ENCODE measurements at regions not wholly inside any gene's neighbourhood (a gene's known extent, or its start where the extent isn't known, plus 50 kb on each side); places are given as distances from the start of the nearest gene placed in this dataset.
A peak's percentile ranks its signal among the peaks of the same experiment; 100 is the strongest.

DNA sequence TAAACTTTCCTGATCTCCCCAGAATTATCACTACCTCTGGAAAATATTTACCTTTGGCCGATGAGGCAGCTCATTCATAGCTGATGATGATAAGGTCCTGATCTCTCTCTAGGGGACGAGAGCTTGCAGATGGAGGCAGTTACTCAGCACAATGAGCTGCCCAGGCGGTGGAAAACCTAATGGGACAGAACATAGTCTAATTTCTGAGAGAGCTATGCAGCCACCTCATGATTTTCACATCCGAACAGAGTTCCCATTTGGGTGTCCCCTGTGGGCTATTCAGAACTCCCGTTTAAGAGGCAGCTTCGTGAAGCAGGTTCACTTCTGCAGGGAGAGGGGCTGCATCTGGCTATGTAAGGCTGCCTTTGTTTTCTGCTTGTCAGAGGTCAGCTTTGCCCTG, 724.6 kb upstream of the TMEM132C start:
- no peaks in the 10 kb centered on the region for H3K36me3 Mint-ChIP-seq (ENCODE audit: low read depth)
- ATAC-seq (no peak), DNase-seq (no peak)
- no peak overlapping the region for H3K27ac Mint-ChIP-seq
- H3K4me1 Mint-ChIP-seq = no peaks in the 10 kb centered on the region
- H3K9me3 Mint-ChIP-seq = no peaks in the 10 kb centered on the region
- no peaks in the 10 kb centered on the region for H3K27me3 Mint-ChIP-seq
- H3K4me3 Mint-ChIP-seq = no peak overlapping the region

DNA sequence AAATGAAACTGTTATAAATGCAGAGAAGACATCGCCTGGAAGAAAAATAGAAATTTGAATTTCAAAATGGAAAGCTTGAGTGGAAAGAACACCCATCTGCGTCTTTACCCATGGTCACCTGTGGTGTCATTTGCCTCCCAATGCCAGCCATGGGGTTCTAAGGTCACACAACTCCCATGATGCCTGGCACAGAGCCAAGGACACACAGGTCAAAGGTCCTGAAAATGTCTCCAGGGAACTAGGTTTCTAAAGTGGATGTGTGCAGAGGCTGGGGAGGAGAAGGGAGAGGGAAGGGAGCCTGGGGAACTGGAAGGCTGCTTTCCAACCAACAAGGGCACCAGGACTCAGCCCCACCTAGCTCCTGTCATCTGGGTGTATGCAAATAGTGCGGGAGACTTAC, 724.0 kb upstream of the TMEM132C start:
- H3K4me3 Mint-ChIP-seq = no peak overlapping the region
- ATAC-seq = no peak

DNA sequence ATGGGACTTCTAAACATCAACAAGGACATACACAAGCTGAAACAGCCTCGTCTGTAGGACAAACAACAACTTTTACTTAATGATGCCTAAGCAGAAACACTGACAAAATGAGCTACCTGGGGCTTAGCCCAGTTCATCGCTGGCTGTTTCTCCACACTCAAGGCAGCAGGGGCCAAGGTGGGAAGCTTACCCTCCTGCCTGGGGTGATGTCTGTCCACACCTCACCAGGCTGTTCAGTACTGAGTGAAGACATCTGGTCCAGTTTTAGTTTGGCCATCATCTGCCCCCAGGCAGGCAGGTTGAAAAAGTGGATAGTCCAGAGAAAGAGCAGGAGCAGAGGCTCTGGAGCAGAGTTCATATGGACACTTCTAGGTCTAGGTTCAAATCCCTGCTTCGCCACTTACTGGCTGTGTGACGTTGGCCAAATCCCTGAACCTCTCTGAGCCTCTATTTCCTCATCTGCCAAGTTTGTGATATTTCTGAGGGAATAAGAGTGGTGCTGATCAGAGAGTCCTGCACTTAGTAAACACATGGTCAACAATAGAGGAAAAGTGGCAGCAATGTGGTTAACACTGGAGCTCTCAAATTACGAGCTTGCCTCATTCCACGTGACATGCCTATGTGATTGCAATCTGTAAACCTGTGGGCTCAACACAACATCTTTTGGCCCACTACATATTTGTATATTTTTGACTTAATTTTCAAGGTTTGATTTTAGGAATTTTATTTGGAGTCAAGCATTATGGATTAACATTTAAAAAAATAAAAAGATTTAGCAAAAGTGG, 720.1 kb upstream of the TMEM132C start:
- H3K4me3 Mint-ChIP-seq = no peak overlapping the region
- no peak overlapping the region for H3K27ac Mint-ChIP-seq
- no peaks in the 10 kb centered on the region for H3K27me3 Mint-ChIP-seq
- DNase-seq = no peak
- no peaks in the 10 kb centered on the region for H3K4me1 Mint-ChIP-seq
- no peak for ATAC-seq
- H3K9me3 Mint-ChIP-seq = no peaks in the 10 kb centered on the region
- no peaks in the 10 kb centered on the region for H3K36me3 Mint-ChIP-seq (ENCODE audit: low read depth)

More for the DNA sequence above, 724.0 kb upstream of the TMEM132C start:
- no peaks in the 10 kb centered on the region for H3K27me3 Mint-ChIP-seq
- no peak for DNase-seq
- H3K36me3 Mint-ChIP-seq (ENCODE audit: low read depth) = no peaks in the 10 kb centered on the region
- no peaks in the 10 kb centered on the region for H3K9me3 Mint-ChIP-seq
- H3K4me1 Mint-ChIP-seq = no peaks in the 10 kb centered on the region
- no peak overlapping the region for H3K27ac Mint-ChIP-seq

DNA sequence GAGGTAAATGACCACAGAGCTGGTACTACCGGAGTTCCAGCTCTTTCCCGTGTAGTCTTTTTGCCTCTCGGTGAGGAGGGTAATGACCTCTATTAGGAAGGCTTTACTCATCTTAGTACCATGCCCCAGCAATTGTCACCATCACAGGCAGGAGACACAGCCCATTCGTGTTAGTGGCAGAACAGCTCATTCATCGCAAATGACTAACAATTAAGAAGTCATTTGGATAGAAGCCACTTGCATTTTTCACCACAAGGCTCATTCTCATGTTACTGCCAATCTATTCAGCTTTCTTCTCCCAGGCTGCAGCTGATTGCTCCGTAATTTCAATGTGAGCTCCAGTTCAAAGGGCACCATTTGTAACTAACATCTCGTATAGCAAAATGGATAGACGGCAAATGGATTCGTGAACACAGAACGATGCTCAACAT, 718.8 kb upstream of the TMEM132C start:
- no peak overlapping the region for H3K27ac Mint-ChIP-seq
- no peaks in the 10 kb centered on the region for H3K9me3 Mint-ChIP-seq
- DNase-seq = no peak
- no peaks in the 10 kb centered on the region for H3K4me1 Mint-ChIP-seq
- ATAC-seq = no peak
- H3K27me3 Mint-ChIP-seq = no peaks in the 10 kb centered on the region
- no peak overlapping the region for H3K4me3 Mint-ChIP-seq
- H3K36me3 Mint-ChIP-seq (ENCODE audit: low read depth) = no peaks in the 10 kb centered on the region

DNA sequence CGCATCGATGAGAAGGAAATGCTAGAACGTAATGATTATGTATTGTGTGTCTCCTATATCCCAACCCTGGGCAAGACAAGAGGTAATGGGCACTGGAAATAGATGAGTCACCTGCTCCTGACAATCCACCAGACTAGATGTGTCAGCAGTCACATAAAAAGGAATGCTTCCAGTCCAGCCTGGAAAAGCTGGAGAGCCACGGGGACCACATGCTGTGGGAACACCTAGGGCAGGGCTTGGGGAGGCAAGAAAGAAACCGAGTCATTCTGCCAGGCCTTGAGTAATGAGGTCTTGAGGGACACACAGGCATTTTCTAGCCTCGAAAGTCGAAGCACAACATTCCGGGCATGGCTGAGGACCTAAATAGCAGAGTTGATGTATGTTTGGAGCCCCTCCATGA, 716.7 kb upstream of the TMEM132C start:
- Mint-ChIP-seq H3K4me1 (no peaks in the 10 kb centered on the region), H3K4me3 (no peak overlapping the region), H3K36me3 (ENCODE audit: low read depth) (no peaks in the 10 kb centered on the region), H3K27me3 (no peaks in the 10 kb centered on the region), H3K27ac (no peak overlapping the region), H3K9me3 (no peaks in the 10 kb centered on the region)
- no peak for ATAC-seq
- no peak for DNase-seq

GRCh38 chr12:127552838-127553237, 714.1 kb upstream of the TMEM132C start:
- DNase-seq (no peak), ATAC-seq (no peak)
- peaks cover 9% of the 10 kb centered on the region for H3K9me3 Mint-ChIP-seq
- H3K27me3 Mint-ChIP-seq = no peaks in the 10 kb centered on the region
- no peaks in the 10 kb centered on the region for H3K36me3 Mint-ChIP-seq (ENCODE audit: low read depth)
- no peaks in the 10 kb centered on the region for H3K4me1 Mint-ChIP-seq
- no peak overlapping the region for H3K27ac Mint-ChIP-seq
- H3K4me3 Mint-ChIP-seq = no peak overlapping the region

DNA sequence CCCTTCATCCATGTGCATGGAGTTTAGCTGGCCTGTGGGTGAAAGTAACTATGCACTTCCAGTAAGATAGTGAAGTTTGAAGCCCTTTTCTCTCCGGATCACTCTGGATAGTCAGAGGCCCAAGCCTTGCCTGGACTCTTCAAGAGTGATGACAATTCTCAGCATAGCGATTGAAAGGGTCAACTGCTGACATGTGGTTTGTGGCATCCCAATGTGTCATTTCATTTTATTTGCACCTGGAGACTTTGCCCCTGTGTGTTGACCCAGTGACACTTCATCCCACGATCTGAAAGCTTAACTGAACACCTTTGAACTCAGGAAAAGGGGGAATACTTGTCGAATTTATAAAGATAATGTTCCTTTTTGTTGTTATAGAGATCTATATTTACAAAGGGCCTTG, 711.9 kb upstream of the TMEM132C start:
- Mint-ChIP-seq H3K9me3 (peaks cover 19% of the 10 kb centered on the region), H3K36me3 (ENCODE audit: low read depth) (no peaks in the 10 kb centered on the region), H3K27me3 (no peaks in the 10 kb centered on the region), H3K27ac (no peak overlapping the region), H3K4me1 (peaks cover 17% of the 10 kb centered on the region), H3K4me3 (no peak overlapping the region)
- DNase-seq (no peak), ATAC-seq (no peak)

DNA sequence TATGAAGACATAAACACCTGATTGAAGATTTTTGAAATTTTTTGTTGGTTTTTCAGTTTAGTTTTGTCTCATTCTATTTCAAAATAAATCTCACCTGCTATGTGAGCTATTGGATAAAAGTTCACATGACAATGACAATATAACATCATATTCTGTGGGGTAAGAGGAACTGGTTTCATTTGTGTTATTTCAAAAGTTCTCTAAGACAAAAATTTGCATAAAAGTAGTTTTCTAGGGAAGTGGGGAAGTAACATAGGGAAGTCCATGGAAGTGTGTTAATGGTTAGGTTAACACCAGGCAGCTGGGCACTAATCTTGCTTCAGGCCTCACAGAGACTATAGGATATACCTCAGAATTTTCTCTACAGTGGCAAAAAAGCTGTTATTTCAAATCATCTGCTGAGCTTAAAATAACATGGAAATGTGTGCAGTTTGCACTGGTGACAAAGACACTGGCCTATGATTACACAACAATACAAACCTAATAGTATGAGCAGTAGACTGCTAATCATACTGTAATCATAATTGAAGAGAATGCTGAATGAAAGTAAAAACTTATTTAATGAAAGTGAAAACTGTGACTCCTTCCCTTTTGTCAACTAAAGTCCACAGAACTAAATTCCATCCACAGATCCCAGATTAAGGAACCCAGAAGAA, 710.6 kb upstream of the TMEM132C start:
- Mint-ChIP-seq H3K9me3 (peaks cover 24% of the 10 kb centered on the region), H3K27ac (no peak overlapping the region), H3K4me3 (no peak overlapping the region), H3K4me1 (peaks cover 17% of the 10 kb centered on the region), H3K27me3 (no peaks in the 10 kb centered on the region), H3K36me3 (ENCODE audit: low read depth) (no peaks in the 10 kb centered on the region)
- DNase-seq (no peak), ATAC-seq (no peak)

GRCh38 chr12:127558361-127558760, 708.6 kb upstream of the TMEM132C start:
- H3K9me3 Mint-ChIP-seq = peaks cover 28% of the 10 kb centered on the region
- peaks cover 17% of the 10 kb centered on the region for H3K4me1 Mint-ChIP-seq
- H3K27ac Mint-ChIP-seq = no peak overlapping the region
- no peak for ATAC-seq
- no peaks in the 10 kb centered on the region for H3K27me3 Mint-ChIP-seq
- DNase-seq = no peak
- H3K4me3 Mint-ChIP-seq = no peak overlapping the region
- H3K36me3 Mint-ChIP-seq (ENCODE audit: low read depth) = no peaks in the 10 kb centered on the region

- Mint-ChIP-seq H3K9me3 (peaks cover 30% of the 10 kb centered on the region), H3K4me1 (peaks cover 17% of the 10 kb centered on the region), H3K36me3 (ENCODE audit: low read depth) (no peaks in the 10 kb centered on the region), H3K27me3 (no peaks in the 10 kb centered on the region), H3K27ac (peak overlapping the region; percentile 82), H3K4me3 (peak overlapping the region; percentile 17)
- DNase-seq (peak; percentile 75), ATAC-seq (peak; percentile 90)
These were observed 707.5 kb upstream of the TMEM132C start for GRCh38 chr12:127559349-127560040.

GRCh38 chr12:127560041-127560478, 706.9 kb upstream of the TMEM132C start:
- peak overlapping the region; percentile 17 for H3K4me3 Mint-ChIP-seq
- H3K36me3 Mint-ChIP-seq (ENCODE audit: low read depth) = no peaks in the 10 kb centered on the region
- DNase-seq = no peak
- H3K27me3 Mint-ChIP-seq = no peaks in the 10 kb centered on the region
- peak overlapping the region; percentile 82 for H3K27ac Mint-ChIP-seq
- peaks cover 17% of the 10 kb centered on the region for H3K4me1 Mint-ChIP-seq
- ATAC-seq = peak; percentile 29
- peaks cover 35% of the 10 kb centered on the region for H3K9me3 Mint-ChIP-seq

- Mint-ChIP-seq H3K4me1 (peaks cover 17% of the 10 kb centered on the region), H3K4me3 (no peak overlapping the region), H3K36me3 (ENCODE audit: low read depth) (no peaks in the 10 kb centered on the region), H3K27me3 (no peaks in the 10 kb centered on the region), H3K27ac (no peak overlapping the region), H3K9me3 (peaks cover 30% of the 10 kb centered on the region)
- no peak for DNase-seq
- ATAC-seq = no peak
These were observed 704.2 kb upstream of the TMEM132C start for GRCh38 chr12:127562816-127563215.

- no peak overlapping the region for H3K27ac Mint-ChIP-seq
These were observed 701.7 kb upstream of the TMEM132C start for GRCh38 chr12:127565241-127565640.

GRCh38 chr12:127567531-127567930, 699.4 kb upstream of the TMEM132C start:
- no peak overlapping the region for H3K4me3 Mint-ChIP-seq
- no peaks in the 10 kb centered on the region for H3K27me3 Mint-ChIP-seq
- H3K36me3 Mint-ChIP-seq (ENCODE audit: low read depth) = no peaks in the 10 kb centered on the region
- no peak overlapping the region for H3K27ac Mint-ChIP-seq
- DNase-seq (no peak), ATAC-seq (no peak)
- H3K9me3 Mint-ChIP-seq = peaks cover 24% of the 10 kb centered on the region
- no peaks in the 10 kb centered on the region for H3K4me1 Mint-ChIP-seq

More at GRCh38 chr12:127565241-127565640, 701.7 kb upstream of the TMEM132C start:
- no peaks in the 10 kb centered on the region for H3K4me1 Mint-ChIP-seq
- H3K36me3 Mint-ChIP-seq (ENCODE audit: low read depth) = no peaks in the 10 kb centered on the region
- DNase-seq (no peak), ATAC-seq (no peak)
- no peaks in the 10 kb centered on the region for H3K27me3 Mint-ChIP-seq
- H3K4me3 Mint-ChIP-seq = no peak overlapping the region
- H3K9me3 Mint-ChIP-seq = peaks cover 30% of the 10 kb centered on the region

- peaks cover 22% of the 10 kb centered on the region for H3K9me3 Mint-ChIP-seq
These were observed 696.6 kb upstream of the TMEM132C start for GRCh38 chr12:127570387-127570786.

More at GRCh38 chr12:127570387-127570786, 696.6 kb upstream of the TMEM132C start:
- Mint-ChIP-seq H3K36me3 (ENCODE audit: low read depth) (no peaks in the 10 kb centered on the region), H3K4me3 (no peak overlapping the region), H3K27me3 (no peaks in the 10 kb centered on the region), H3K27ac (no peak overlapping the region), H3K4me1 (no peaks in the 10 kb centered on the region)
- DNase-seq (no peak), ATAC-seq (no peak)
